HCT116 (cell line): ENCODE measurements at regions not wholly inside any gene's neighbourhood (a gene's known extent, or its start where the extent isn't known, plus 50 kb on each side); places are given as distances from the start of the nearest gene placed in this dataset.

Experiments
- ATAC-seq: fragments of 200-7000 bp; cut with Tn5 transposase; 2 replicates; pipeline ENCODE4 v1.9.1; 2020; ENCODE audit warnings: mild to moderate bottlenecking, moderate library complexity
- BruUV-seq: library from RNA; stranded (reverse); fragments of 400-500 nt; replicated peaks from 2 replicates; lab custom pipeline; 2021; lab: Mats Ljungman, UMichigan
- CTCF ChIA-PET: fragments of 300-600 bp; sonication (Branson Sonifier 250); formaldehyde crosslinking; loops from one replicate; lab custom pipeline; 2021; ENCODE audit warnings: antibody characterized with exemption; lab: Charles Lee
- POLR2A ChIA-PET: fragments of 300-600, 350-600 bp; sonication (Branson Sonifier 250); formaldehyde crosslinking; loops from one replicate; lab custom pipeline; 2021; ENCODE audit warnings: antibody characterized with exemption; lab: Charles Lee
- RAD21 ChIA-PET, 2 experiments: fragments of 300-600 bp; sonication (Branson Sonifier 250); formaldehyde crosslinking; loops; one replicate each; lab custom pipeline; 2023; ENCODE audit warnings: low total read pairs in 2 of 2; ENCODE audit not compliant: uncharacterized antibody in 2 of 2, unreplicated experiment in 2 of 2, low non-redundant PET in 1 of 2; lab: Charles Lee
- DNase-seq: peaks from one replicate; pipeline ENCODE4 v3.0.0-alpha.2; 2010; ENCODE audit warnings: low read depth, low spot score
- H2AFZ ChIP-seq: fragments of 200-600 bp; shearing (Covaris generic), sonication (generic); 2 replicates; pipeline ENCODE4 v1.6.1; 2017; ENCODE audit warnings: low read depth, mixed run types, mixed read lengths, antibody characterized with exemption, low read length; ENCODE audit not compliant: poor library complexity, severe bottlenecking
- H3K27ac ChIP-seq: 2 replicates; pipeline ENCODE4 v1.5.1; 2012; ENCODE audit warnings: low read depth, low read length
- H3K27me3 ChIP-seq: fragments of 200-600 bp; sonication (generic); 2 replicates; pipeline ENCODE4 v1.6.1; 2016; ENCODE audit warnings: mixed run types, low read length, mixed read lengths; ENCODE audit not compliant: insufficient read depth
- H3K36me3 ChIP-seq, 2 experiments: fragments of 200-500 bp in 1 of 2; fragments of 200-600 bp in 1 of 2; sonication (Bioruptor generic) in 1 of 2; sonication (generic) in 1 of 2; 2 replicates each; pipeline versions ENCODE4 v1.5.1 to v1.6.1; 2014 to 2016; ENCODE audit warnings: low read length in 2 of 2, inconsistent platforms in 1 of 2, mixed read lengths in 1 of 2, mixed run types in 1 of 2; ENCODE audit not compliant: insufficient read depth in 2 of 2, control insufficient read depth in 1 of 2
- H3K4me1 ChIP-seq, 2 experiments: fragments of 200-600 bp in 1 of 2; sonication (generic) in 1 of 2; 2 replicates each; pipeline versions ENCODE4 v1.5.1 to v1.6.1; 2012 to 2017; ENCODE audit warnings: low read length in 2 of 2, inconsistent platforms in 1 of 2, mild to moderate bottlenecking in 1 of 2, mixed read lengths in 1 of 2, mixed run types in 1 of 2, moderate library complexity in 1 of 2; ENCODE audit not compliant: insufficient read depth in 2 of 2, control insufficient read depth in 1 of 2
- H3K4me2 ChIP-seq: fragments of 200-600 bp; sonication (generic); 2 replicates; pipeline ENCODE4 v1.6.1; 2017; ENCODE audit warnings: mixed run types, low read length, mixed read lengths
- H3K4me3 ChIP-seq, 2 experiments: fragments of 200-600 bp in 1 of 2; sonication (generic) in 1 of 2; replicated peaks in 1 of 2; 2 replicates each; pipeline ENCODE4 v1.5.1; 2011 to 2016; ENCODE audit warnings: low read length in 2 of 2, control low read depth in 1 of 2, low read depth in 1 of 2, mild to moderate bottlenecking in 1 of 2, mixed read lengths in 1 of 2, mixed run types in 1 of 2
- H3K79me2 ChIP-seq: fragments of 200-600 bp; sonication (generic); 2 replicates; pipeline ENCODE4 v1.6.1; 2017; ENCODE audit warnings: mild to moderate bottlenecking, mixed run types, low read length, moderate library complexity, mixed read lengths; ENCODE audit not compliant: insufficient read depth
- H3K9ac ChIP-seq: fragments of 200-600 bp; sonication (generic); 2 replicates; pipeline ENCODE4 v1.6.1; 2016; ENCODE audit warnings: low read length, mixed read lengths
- H3K9me2 ChIP-seq: fragments of 200-600 bp; sonication (generic), shearing (Covaris generic); 2 replicates; pipeline ENCODE4 v1.6.1; 2017; ENCODE audit warnings: mixed run types, mild to moderate bottlenecking, moderate library complexity; ENCODE audit not compliant: insufficient read depth
- H3K9me3 ChIP-seq, 2 experiments: fragments of 200-500 bp in 1 of 2; fragments of 200-600 bp in 1 of 2; sonication (Bioruptor generic) in 1 of 2; sonication (generic) in 1 of 2; 2 replicates each; pipeline ENCODE4 v1.6.1; 2014 to 2017; ENCODE audit warnings: low read length in 2 of 2, mixed read lengths in 2 of 2, inconsistent platforms in 1 of 2, low read depth in 1 of 2, mild to moderate bottlenecking in 1 of 2, mixed run types in 1 of 2, moderate library complexity in 1 of 2; ENCODE audit not compliant: control insufficient read depth in 1 of 2, insufficient read depth in 1 of 2
- H4K20me1 ChIP-seq: fragments of 200-600 bp; sonication (generic), shearing (Covaris generic); 2 replicates; pipeline ENCODE4 v1.6.1; 2017; ENCODE audit warnings: mixed run types, mild to moderate bottlenecking, moderate library complexity; ENCODE audit not compliant: insufficient read depth
- CBX3 ChIP-seq: IDR thresholded peaks from 2 replicates; pipeline ENCODE4 v1.6.1; 2012; ENCODE audit warnings: low read depth
- ELF1 ChIP-seq: IDR thresholded peaks from 2 replicates; pipeline ENCODE4 v1.6.1; 2012; ENCODE audit warnings: low read depth, borderline replicate concordance
- EZH2 ChIP-seq: fragments of 200-600 bp; sonication (generic); IDR thresholded peaks from 2 replicates; pipeline ENCODE4 v1.6.1; 2017; ENCODE audit warnings: antibody characterized with exemption, mixed run types
- EZH2phosphoT487 ChIP-seq: fragments of 200-600 bp; IDR thresholded peaks from 2 replicates; pipeline ENCODE4 v1.6.1; 2018; ENCODE audit warnings: antibody characterized with exemption, borderline replicate concordance
- YY1 ChIP-seq: IDR thresholded peaks from 2 replicates; pipeline ENCODE4 v1.6.1; 2011; ENCODE audit warnings: low read length, low read depth, moderate library complexity, mild to moderate bottlenecking; ENCODE audit not compliant: insufficient replicate concordance; ENCODE audit errors: extremely low read depth
- ZFX ChIP-seq: fragments of 450-650 bp; IDR thresholded peaks from 2 replicates; pipeline ENCODE4 v1.6.1; 2017
- intact Hi-C: fragments of 100-400 bp; cut with micrococcal nuclease; formaldehyde crosslinking; loops from 2 replicates; pipeline ENCODE4 v1.10.0; 2022
- TF ChIP-seq, protein P1 (sequence below): IDR thresholded peaks from 2 replicates; pipeline ENCODE4 v1.6.1; 2011; ENCODE audit warnings: mild to moderate bottlenecking, low read length, moderate library complexity; ENCODE audit not compliant: insufficient replicate concordance; ENCODE audit errors: extremely low read depth

DNA sequence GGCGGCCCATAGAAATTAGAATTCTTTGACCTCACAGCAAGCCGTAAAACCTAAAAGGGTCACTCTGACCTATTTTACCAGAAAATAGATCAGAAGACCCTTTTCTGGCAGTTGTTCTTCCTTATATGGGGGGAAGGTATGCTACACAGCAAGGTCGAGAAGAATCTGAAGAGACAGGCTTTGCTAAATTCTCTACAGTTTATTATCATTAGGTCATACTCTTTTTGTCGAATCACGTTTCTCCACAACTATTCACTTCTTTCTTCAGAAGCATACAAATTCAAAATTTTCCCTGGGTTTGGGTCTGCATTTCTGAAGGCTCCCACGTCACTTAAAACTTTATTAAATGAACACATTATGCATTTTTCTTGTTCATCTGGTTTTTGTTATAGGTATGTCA lies 229.5 kb upstream of the GRM7 start:
- ChIA-PET CTCF (no interaction called here), POLR2A (no interaction called here), RAD21 (no interaction called here)

DNA sequence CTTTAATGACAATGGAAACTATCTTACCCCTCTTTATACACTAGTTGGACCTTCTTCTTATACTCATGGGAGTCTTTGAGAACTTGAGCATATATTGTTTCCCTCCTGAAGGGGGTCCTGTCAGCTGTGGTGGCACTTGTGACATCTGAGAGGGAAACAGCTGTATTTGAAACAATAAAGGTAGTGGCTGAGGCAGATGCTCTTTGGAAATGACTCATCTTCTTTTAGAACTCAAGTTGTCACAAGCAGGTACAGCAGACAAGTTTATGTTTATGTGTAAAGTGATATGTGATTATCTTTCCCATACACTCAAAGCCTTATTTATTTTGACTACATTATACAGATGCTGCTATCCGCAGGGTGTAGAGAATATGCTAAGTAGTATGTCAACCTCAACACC lies 220.0 kb upstream of the GRM7 start:
- Histone ChIP-seq H3K9me3 (no peaks in the 10 kb centered on the region), H2AFZ (no peak overlapping the region), H3K36me3 (no peaks in the 10 kb centered on the region), H3K79me2 (no peaks in the 10 kb centered on the region), H3K9ac (no peak overlapping the region), H3K27ac (no peak overlapping the region)
- BruUV-seq: no TSS peak
- ChIA-PET CTCF (no interaction called here), POLR2A (no interaction called here)
- no peak for TF ChIP-seq YY1
- TF ChIP-seq EZH2phosphoT487: no peak
- TF ChIP-seq CBX3: no peak
- TF ChIP-seq EZH2: no peak
- TF ChIP-seq, all 23 proteins: peak for 0
- H3K9me2 ChIP-seq: no peaks in the 10 kb centered on the region
- ATAC-seq (no peak), DNase-seq (no peak)
- H4K20me1 ChIP-seq: no peaks in the 10 kb centered on the region; the same call in 1 of the 2 replicates
- RAD21 ChIA-PET: no interaction called here
- H3K4me1 ChIP-seq: no peaks in the 10 kb centered on the region
- intact Hi-C loops: no loop called here
- no peak overlapping the region for H3K4me2 ChIP-seq
- no peak overlapping the region for H3K4me3 ChIP-seq
- no peaks in the 10 kb centered on the region for H3K27me3 ChIP-seq

More for the DNA sequence above, 229.5 kb upstream of the GRM7 start:
- DNase-seq (no peak), ATAC-seq (no peak)
- Histone ChIP-seq H3K9me2 (no peaks in the 10 kb centered on the region), H3K27me3 (no peaks in the 10 kb centered on the region), H3K9ac (no peak overlapping the region), H3K4me3 (no peak overlapping the region), H3K36me3 (no peaks in the 10 kb centered on the region), H3K79me2 (no peaks in the 10 kb centered on the region), H3K27ac (no peak overlapping the region), H3K4me1 (no peaks in the 10 kb centered on the region), H3K9me3 (no peaks in the 10 kb centered on the region), H4K20me1 (no peaks in the 10 kb centered on the region; the same call in 1 of the 2 replicates), H2AFZ (no peak overlapping the region), H3K4me2 (no peak overlapping the region)
- no TSS peak for BruUV-seq
- no peak for TF ChIP-seq ELF1
- no peak for TF ChIP-seq ZFX
- TF ChIP-seq, protein P1, sequence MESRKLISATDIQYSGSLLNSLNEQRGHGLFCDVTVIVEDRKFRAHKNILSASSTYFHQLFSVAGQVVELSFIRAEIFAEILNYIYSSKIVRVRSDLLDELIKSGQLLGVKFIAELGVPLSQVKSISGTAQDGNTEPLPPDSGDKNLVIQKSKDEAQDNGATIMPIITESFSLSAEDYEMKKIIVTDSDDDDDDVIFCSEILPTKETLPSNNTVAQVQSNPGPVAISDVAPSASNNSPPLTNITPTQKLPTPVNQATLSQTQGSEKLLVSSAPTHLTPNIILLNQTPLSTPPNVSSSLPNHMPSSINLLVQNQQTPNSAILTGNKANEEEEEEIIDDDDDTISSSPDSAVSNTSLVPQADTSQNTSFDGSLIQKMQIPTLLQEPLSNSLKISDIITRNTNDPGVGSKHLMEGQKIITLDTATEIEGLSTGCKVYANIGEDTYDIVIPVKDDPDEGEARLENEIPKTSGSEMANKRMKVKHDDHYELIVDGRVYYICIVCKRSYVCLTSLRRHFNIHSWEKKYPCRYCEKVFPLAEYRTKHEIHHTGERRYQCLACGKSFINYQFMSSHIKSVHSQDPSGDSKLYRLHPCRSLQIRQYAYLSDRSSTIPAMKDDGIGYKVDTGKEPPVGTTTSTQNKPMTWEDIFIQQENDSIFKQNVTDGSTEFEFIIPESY: no peak
- TF ChIP-seq EZH2: no peak
- intact Hi-C loops: no loop called here
